ENCODE measurements at regions not wholly inside any gene's neighbourhood (a gene's known extent, or its start where the extent isn't known, plus 50 kb on each side); places are given as distances from the start of the nearest gene placed in this dataset.

GRCh38 chr19:28358633-28359032 is 854.3 kb downstream of the UQCRFS1 start (continued):
- no peak for TF ChIP-seq ZNF174 (tag by site-specific recombination; IDR thresholded peaks at IDR 0.05)
- peak; percentile 67 for TF ChIP-seq WT1 (tag by site-specific recombination; IDR thresholded peaks at IDR 0.05)
- no peak for TF ChIP-seq ZNF677 (tag by site-specific recombination; IDR thresholded peaks at IDR 0.05)
- TF ChIP-seq GLIS2 (tag by site-specific recombination; IDR thresholded peaks at IDR 0.05) = no peak
- peak; percentile 90 for TF ChIP-seq ZNF398 (tag by site-specific recombination; IDR thresholded peaks at IDR 0.05)
- no peak for TF ChIP-seq GLI4 (tag by site-specific recombination; IDR thresholded peaks at IDR 0.05)
- TF ChIP-seq ZNF302 (tag by site-specific recombination; IDR thresholded peaks at IDR 0.05; ENCODE audit: low read depth) = no peak
- no peak for TF ChIP-seq KLF10 (tag by site-specific recombination; IDR thresholded peaks at IDR 0.05)
- no peak for TF ChIP-seq ZBTB10 (tag by site-specific recombination; IDR thresholded peaks at IDR 0.05)
- TF ChIP-seq TCF7L2 (IDR thresholded peaks at IDR 0.05; ENCODE audit: borderline replicate concordance, low read depth, low read length) = no peak
- no peak for TF ChIP-seq SCRT2 (tag by site-specific recombination; IDR thresholded peaks at IDR 0.05)
- no peak for TF ChIP-seq ZNF292 (tag by site-specific recombination; IDR thresholded peaks at IDR 0.05; ENCODE audit: borderline replicate concordance, low read depth)
- no peak for TF ChIP-seq YY1 (tag by site-specific recombination; IDR thresholded peaks at IDR 0.05)
- no peak for TF ChIP-seq HOXD13 (CRISPR knock-in tag; IDR thresholded peaks at IDR 0.05; ENCODE audit: borderline replicate concordance)
- peak; percentile 49; the same call in 1 of the 2 replicates for TF ChIP-seq EGR2 (tag by site-specific recombination; IDR thresholded peaks at IDR 0.05; ENCODE audit: low read depth)
- TF ChIP-seq ZFHX2 (tag by site-specific recombination; conservative IDR thresholded peaks at IDR 0.05) = peak; percentile 42; the same call in 1 of the 2 replicates
- TF ChIP-seq ZSCAN4 (tag by site-specific recombination; IDR thresholded peaks at IDR 0.05) = no peak
- TF ChIP-seq ZFP37 (tag by site-specific recombination; IDR thresholded peaks at IDR 0.05) = no peak
- no peak for TF ChIP-seq ZNF239 (tag by site-specific recombination; IDR thresholded peaks at IDR 0.05)
- peak; percentile 93; the same call in 1 of the 2 replicates for TF ChIP-seq ZNF530 (tag by site-specific recombination; IDR thresholded peaks at IDR 0.05; ENCODE audit: low read depth)
- TF ChIP-seq FEZF1 (tag by site-specific recombination; IDR thresholded peaks at IDR 0.05) = peak; percentile 83
- no peak for TF ChIP-seq GLI2 (tag by site-specific recombination; IDR thresholded peaks at IDR 0.05; ENCODE audit: borderline replicate concordance, low read depth)
- TF ChIP-seq ZBTB8A (tag by site-specific recombination; IDR thresholded peaks at IDR 0.05) = no peak
- peak; percentile 65 for TF ChIP-seq PRDM6 (tag by site-specific recombination; IDR thresholded peaks at IDR 0.05)
- 0 out of 2 replicates have a peak, but pooled peaks have one; percentile 12 for TF ChIP-seq ZNF341 (tag by site-specific recombination; IDR thresholded peaks at IDR 0.05; ENCODE audit: low read depth)
- no peak for TF ChIP-seq ZNF510 (tag by site-specific recombination; IDR thresholded peaks at IDR 0.05; ENCODE audit: insufficient replicate concordance)
- no peak for TF ChIP-seq ZNF155 (tag by site-specific recombination; IDR thresholded peaks at IDR 0.05)
- TF ChIP-seq SP7 (tag by site-specific recombination; IDR thresholded peaks at IDR 0.05) = peak; percentile 37; the same call in 1 of the 2 replicates
- no peak for TF ChIP-seq ZBTB6 (tag by site-specific recombination; IDR thresholded peaks at IDR 0.05)
- no peak for TF ChIP-seq ZNF555 (tag by site-specific recombination; conservative IDR thresholded peaks at IDR 0.05)
- 0 out of 2 replicates have a peak, but pooled peaks have one; percentile 35 for TF ChIP-seq ZNF692 (tag by site-specific recombination; IDR thresholded peaks at IDR 0.05)
- no peak for TF ChIP-seq ZNF791 (tag by site-specific recombination; IDR thresholded peaks at IDR 0.05)
